ENCODE measurements at regions not wholly inside any gene's neighbourhood (a gene's known extent, or its start where the extent isn't known, plus 50 kb on each side); places are given as distances from the start of the nearest gene placed in this dataset.

DNA sequence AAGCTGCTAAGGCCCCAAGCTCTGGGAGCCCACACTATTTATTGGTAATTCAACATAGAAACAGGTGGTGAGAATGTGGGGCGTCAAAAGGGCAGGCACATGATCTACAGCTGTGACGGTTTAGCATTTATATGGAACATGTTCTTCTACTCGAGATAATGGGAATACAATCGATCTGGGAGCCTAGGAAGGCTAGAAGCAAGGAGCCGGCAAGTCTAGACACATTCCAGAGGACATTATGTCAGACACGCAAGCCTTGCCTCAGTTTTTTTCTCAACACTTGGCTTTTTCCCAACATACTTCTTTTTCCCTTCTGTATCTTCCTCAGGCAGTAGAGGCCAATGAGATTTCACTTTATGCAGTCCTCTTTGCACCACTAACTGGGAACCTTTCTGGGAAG, 315.7 kb upstream of the SLITRK5 start:
- TF ChIP-seq, protein P1, sequence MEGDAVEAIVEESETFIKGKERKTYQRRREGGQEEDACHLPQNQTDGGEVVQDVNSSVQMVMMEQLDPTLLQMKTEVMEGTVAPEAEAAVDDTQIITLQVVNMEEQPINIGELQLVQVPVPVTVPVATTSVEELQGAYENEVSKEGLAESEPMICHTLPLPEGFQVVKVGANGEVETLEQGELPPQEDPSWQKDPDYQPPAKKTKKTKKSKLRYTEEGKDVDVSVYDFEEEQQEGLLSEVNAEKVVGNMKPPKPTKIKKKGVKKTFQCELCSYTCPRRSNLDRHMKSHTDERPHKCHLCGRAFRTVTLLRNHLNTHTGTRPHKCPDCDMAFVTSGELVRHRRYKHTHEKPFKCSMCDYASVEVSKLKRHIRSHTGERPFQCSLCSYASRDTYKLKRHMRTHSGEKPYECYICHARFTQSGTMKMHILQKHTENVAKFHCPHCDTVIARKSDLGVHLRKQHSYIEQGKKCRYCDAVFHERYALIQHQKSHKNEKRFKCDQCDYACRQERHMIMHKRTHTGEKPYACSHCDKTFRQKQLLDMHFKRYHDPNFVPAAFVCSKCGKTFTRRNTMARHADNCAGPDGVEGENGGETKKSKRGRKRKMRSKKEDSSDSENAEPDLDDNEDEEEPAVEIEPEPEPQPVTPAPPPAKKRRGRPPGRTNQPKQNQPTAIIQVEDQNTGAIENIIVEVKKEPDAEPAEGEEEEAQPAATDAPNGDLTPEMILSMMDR (IDR thresholded peaks at IDR 0.05; ENCODE audit: low read length), result no peak
- TF ChIP-seq EZH2 (IDR thresholded peaks at IDR 0.05; ENCODE audit: borderline replicate concordance, low read length), result no peak

Measured in OCI-LY1 (cell line).